Chondrocyte (in vitro differentiated cells): ENCODE measurements at regions not wholly inside any gene's neighbourhood (a gene's known extent, or its start where the extent isn't known, plus 50 kb on each side); places are given as distances from the start of the nearest gene placed in this dataset.

Experiments used
- DNase-seq: peaks from one replicate; pipeline ENCODE4 v3.0.0; 2021; ENCODE audit warnings: mixed read lengths, low spot score
- H3K27ac Mint-ChIP-seq: one replicate; pipeline ENCODE4 v1.8.0; 2021; ENCODE audit warnings: mild to moderate bottlenecking, moderate library complexity, mixed read lengths; ENCODE audit not compliant: unreplicated experiment
- H3K27me3 Mint-ChIP-seq: 2 replicates; pipeline ENCODE4 v1.8.0; 2021; ENCODE audit warnings: low read depth, mixed read lengths
- H3K36me3 Mint-ChIP-seq: 2 replicates; pipeline ENCODE4 v1.8.0; 2021; ENCODE audit warnings: low read depth, mixed read lengths
- H3K4me1 Mint-ChIP-seq: 2 replicates; pipeline ENCODE4 v1.8.0; 2021; ENCODE audit warnings: low read depth, mild to moderate bottlenecking, mixed read lengths
- H3K4me3 Mint-ChIP-seq: one replicate; pipeline ENCODE4 v1.8.0; 2021; ENCODE audit warnings: mild to moderate bottlenecking, moderate library complexity, mixed read lengths; ENCODE audit not compliant: unreplicated experiment
- H3K9me3 Mint-ChIP-seq: 2 replicates; pipeline ENCODE4 v1.8.0; 2021; ENCODE audit warnings: low read depth, mixed read lengths
- TF ChIP-seq, protein P1 (sequence below): fragments of 200-600 bp; sonication (generic); IDR thresholded peaks from 2 replicates; pipeline ENCODE4 v1.5.0; 2021; ENCODE audit warnings: antibody characterized with exemption, mild to moderate bottlenecking, moderate library complexity

DNA sequence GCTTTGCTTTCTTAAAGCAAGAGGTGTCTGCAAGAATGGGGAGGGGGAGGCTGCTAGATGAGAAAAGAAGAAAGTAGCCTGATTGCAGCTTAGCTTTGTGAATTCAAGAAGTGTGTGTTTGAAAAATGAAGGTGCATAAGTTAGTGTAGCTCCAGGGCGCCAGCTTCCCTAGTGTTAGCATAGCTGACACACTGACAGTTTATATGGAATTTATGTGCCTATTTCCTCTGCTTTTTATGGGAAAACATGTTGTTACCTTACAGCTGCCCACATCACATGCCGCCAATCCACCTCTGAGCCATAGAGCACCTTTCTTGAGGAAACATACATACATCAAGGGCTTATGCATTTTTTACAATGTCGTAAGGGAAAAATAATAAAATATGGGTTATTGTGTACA is 536.4 kb upstream of the PIK3C3 start:
- H3K27ac Mint-ChIP-seq, result no peak overlapping the region
- no peaks in the 10 kb centered on the region for H3K27me3 Mint-ChIP-seq
- H3K4me3 Mint-ChIP-seq, result no peak overlapping the region
- no peaks in the 10 kb centered on the region for H3K36me3 Mint-ChIP-seq
- no peaks in the 10 kb centered on the region for H3K4me1 Mint-ChIP-seq
- DNase-seq, result no peak
- TF ChIP-seq, protein P1, sequence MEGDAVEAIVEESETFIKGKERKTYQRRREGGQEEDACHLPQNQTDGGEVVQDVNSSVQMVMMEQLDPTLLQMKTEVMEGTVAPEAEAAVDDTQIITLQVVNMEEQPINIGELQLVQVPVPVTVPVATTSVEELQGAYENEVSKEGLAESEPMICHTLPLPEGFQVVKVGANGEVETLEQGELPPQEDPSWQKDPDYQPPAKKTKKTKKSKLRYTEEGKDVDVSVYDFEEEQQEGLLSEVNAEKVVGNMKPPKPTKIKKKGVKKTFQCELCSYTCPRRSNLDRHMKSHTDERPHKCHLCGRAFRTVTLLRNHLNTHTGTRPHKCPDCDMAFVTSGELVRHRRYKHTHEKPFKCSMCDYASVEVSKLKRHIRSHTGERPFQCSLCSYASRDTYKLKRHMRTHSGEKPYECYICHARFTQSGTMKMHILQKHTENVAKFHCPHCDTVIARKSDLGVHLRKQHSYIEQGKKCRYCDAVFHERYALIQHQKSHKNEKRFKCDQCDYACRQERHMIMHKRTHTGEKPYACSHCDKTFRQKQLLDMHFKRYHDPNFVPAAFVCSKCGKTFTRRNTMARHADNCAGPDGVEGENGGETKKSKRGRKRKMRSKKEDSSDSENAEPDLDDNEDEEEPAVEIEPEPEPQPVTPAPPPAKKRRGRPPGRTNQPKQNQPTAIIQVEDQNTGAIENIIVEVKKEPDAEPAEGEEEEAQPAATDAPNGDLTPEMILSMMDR, result no peak
- H3K9me3 Mint-ChIP-seq, result no peaks in the 10 kb centered on the region

DNA sequence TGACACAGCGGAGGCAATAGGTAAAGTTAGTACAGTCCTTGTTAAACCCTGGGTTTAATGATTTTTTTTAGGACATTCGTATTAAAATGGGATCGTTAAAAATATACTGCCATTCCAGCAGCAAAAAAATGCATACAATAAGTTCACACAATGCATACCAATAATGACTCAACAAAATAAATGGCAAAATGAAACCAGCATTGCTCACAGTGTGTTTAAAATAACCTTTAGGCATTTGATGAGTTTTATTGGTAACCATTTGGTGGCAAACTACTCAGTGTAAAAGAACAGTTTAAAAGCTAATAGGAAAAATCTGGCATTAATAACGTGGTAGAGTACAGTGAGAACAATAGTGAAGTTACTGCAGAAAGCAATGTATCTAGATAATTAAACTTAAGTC is 539.0 kb upstream of the PIK3C3 start:
- Mint-ChIP-seq H3K27me3 (no peaks in the 10 kb centered on the region), H3K4me3 (no peak overlapping the region), H3K9me3 (peaks cover 9% of the 10 kb centered on the region), H3K4me1 (no peaks in the 10 kb centered on the region), H3K36me3 (no peaks in the 10 kb centered on the region), H3K27ac (no peak overlapping the region)
- no peak for DNase-seq
- TF ChIP-seq, protein P1, result no peak

DNA sequence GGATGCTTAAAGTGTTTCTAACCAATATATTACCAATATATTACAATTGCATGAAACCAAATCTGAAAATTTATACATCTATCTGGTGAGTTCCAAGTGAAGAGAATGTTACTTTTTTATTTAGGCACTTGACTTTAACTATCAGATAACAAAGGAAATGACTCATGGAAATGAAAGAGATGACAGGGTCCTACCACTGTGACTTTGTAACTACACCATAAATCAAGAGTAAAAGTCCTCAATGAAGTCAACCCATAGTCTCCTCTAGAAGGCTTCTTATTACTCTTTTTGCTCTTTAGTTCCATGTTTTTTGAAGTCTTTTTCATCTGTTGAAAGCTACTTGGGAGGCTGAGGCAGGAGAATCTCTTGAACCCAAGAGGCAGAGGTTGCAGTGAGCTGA is 545.0 kb upstream of the PIK3C3 start:
- Mint-ChIP-seq H3K27me3 (no peaks in the 10 kb centered on the region), H3K4me1 (no peaks in the 10 kb centered on the region), H3K9me3 (peaks cover 9% of the 10 kb centered on the region), H3K27ac (no peak overlapping the region), H3K4me3 (no peak overlapping the region), H3K36me3 (no peaks in the 10 kb centered on the region)
- TF ChIP-seq, protein P1, result no peak
- DNase-seq, result no peak

DNA sequence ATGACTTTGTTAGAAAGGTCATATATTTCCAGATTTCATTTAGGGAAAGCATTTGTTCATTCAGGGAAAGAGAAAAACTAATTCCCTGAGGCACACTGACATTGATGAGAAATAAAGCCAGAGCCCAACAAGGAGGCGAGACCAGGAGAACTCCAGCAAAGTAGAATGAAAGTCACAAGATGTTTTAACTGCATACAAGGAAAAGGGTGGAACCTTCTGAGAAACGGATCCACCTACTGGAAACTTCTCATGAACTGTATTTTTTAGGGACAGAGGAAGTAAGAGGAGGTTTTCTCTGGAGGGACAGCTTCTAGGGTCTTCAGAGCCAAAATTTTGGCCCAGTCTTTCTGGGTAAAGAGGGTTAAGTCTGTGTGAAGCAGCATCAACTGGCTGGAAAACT is 548.2 kb upstream of the PIK3C3 start:
- Mint-ChIP-seq H3K4me1 (no peaks in the 10 kb centered on the region), H3K27ac (no peak overlapping the region), H3K27me3 (no peaks in the 10 kb centered on the region), H3K36me3 (no peaks in the 10 kb centered on the region), H3K9me3 (peaks cover 3% of the 10 kb centered on the region), H3K4me3 (no peak overlapping the region)
- no peak for DNase-seq
- TF ChIP-seq, protein P1, result no peak

DNA sequence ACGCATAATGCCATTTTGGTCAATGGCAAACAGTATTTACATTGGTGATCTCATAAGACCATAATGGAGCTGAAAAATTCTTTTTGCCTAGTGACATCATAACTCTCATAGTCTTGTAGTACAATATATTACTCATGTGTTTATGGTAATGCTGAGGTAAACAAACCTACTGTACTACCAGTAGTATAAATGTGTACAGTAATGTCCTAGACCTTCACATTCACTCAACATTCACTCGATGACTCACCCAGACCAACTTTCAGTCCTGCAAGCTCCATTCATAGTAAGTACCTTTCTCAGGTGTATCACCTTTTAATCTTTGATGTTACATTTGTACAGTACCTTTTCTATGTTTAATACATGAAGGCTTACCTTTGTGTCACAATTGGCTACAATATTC is 558.2 kb upstream of the PIK3C3 start:
- TF ChIP-seq, protein P1, result no peak
- H3K4me1 Mint-ChIP-seq, result peaks cover 6% of the 10 kb centered on the region
- no peaks in the 10 kb centered on the region for H3K9me3 Mint-ChIP-seq
- DNase-seq, result no peak
- H3K27me3 Mint-ChIP-seq, result no peaks in the 10 kb centered on the region
- H3K4me3 Mint-ChIP-seq, result no peak overlapping the region
- H3K27ac Mint-ChIP-seq, result no peak overlapping the region
- H3K36me3 Mint-ChIP-seq, result no peaks in the 10 kb centered on the region
